ENCODE measurements at regions not wholly inside any gene's neighbourhood (a gene's known extent, or its start where the extent isn't known, plus 50 kb on each side); places are given as distances from the start of the nearest gene placed in this dataset.
"Not testable (repeated sequence)": the region's sequence is repeated elsewhere in the genome, so short reads cannot be mapped to it uniquely, and the experiment has no call there.

DNA sequence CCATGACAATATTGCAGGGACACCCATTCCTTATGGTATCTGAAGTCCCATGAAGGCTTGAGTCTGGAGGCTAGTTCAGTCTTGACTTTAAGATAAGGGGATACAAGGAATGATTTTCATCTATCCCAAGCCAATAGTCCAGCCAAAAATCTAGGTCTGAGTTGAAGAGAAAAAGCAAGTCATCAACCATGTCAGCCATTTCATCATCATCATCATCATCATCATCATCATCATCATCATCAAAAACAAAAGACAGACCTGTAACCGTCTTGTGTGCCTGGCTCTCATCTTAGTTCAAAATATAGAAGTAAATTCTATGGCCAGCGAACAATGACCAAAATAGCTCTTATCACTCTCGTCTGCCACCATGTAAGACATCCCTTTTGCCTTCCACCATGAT, 59.5 kb upstream of the FAM90A26 start:
- H3K27ac Mint-ChIP-seq; DNase-seq (ENCODE audit: low spot score); H3K9me3 Mint-ChIP-seq; H3K27me3 Mint-ChIP-seq (ENCODE audit: low read depth); H3K4me1 Mint-ChIP-seq (ENCODE audit: low read depth); H3K36me3 Mint-ChIP-seq (ENCODE audit: low read depth); H3K4me3 Mint-ChIP-seq: not testable (repeated sequence)

GRCh38 chr4:9103148-9103524, 67.1 kb upstream of the FAM90A26 start:
- DNase-seq (ENCODE audit: low spot score); H3K36me3 Mint-ChIP-seq (ENCODE audit: low read depth); H3K4me3 Mint-ChIP-seq; H3K9me3 Mint-ChIP-seq; H3K4me1 Mint-ChIP-seq (ENCODE audit: low read depth); H3K27ac Mint-ChIP-seq; H3K27me3 Mint-ChIP-seq (ENCODE audit: low read depth): not testable (repeated sequence)

GRCh38 chr4:9102471-9103147, 67.6 kb upstream of the FAM90A26 start:
- not testable (repeated sequence) for H3K27me3 Mint-ChIP-seq (ENCODE audit: low read depth); H3K9me3 Mint-ChIP-seq; H3K36me3 Mint-ChIP-seq (ENCODE audit: low read depth); H3K27ac Mint-ChIP-seq; H3K4me1 Mint-ChIP-seq (ENCODE audit: low read depth); DNase-seq (ENCODE audit: low spot score); H3K4me3 Mint-ChIP-seq

- not testable (repeated sequence) for DNase-seq (ENCODE audit: low spot score); H3K27me3 Mint-ChIP-seq (ENCODE audit: low read depth); H3K4me3 Mint-ChIP-seq; H3K4me1 Mint-ChIP-seq (ENCODE audit: low read depth); H3K9me3 Mint-ChIP-seq; H3K27ac Mint-ChIP-seq; H3K36me3 Mint-ChIP-seq (ENCODE audit: low read depth)
These were observed 73.9 kb upstream of the FAM90A26 start for GRCh38 chr4:9096330-9096729.

GRCh38 chr4:9078796-9079195, 91.4 kb upstream of the FAM90A26 start:
- H3K27ac Mint-ChIP-seq; H3K27me3 Mint-ChIP-seq (ENCODE audit: low read depth); H3K9me3 Mint-ChIP-seq; H3K4me1 Mint-ChIP-seq (ENCODE audit: low read depth); DNase-seq (ENCODE audit: low spot score); H3K4me3 Mint-ChIP-seq; H3K36me3 Mint-ChIP-seq (ENCODE audit: low read depth): not testable (repeated sequence)

- not testable (repeated sequence) for H3K4me3 Mint-ChIP-seq; H3K36me3 Mint-ChIP-seq (ENCODE audit: low read depth); H3K27ac Mint-ChIP-seq; H3K27me3 Mint-ChIP-seq (ENCODE audit: low read depth); DNase-seq (ENCODE audit: low spot score); H3K9me3 Mint-ChIP-seq; H3K4me1 Mint-ChIP-seq (ENCODE audit: low read depth)
These were observed 93.2 kb upstream of the FAM90A26 start for GRCh38 chr4:9076974-9077373.

- not testable (repeated sequence) for H3K9me3 Mint-ChIP-seq; DNase-seq (ENCODE audit: low spot score)
These were observed 93.7 kb upstream of the FAM90A26 start for GRCh38 chr4:9076486-9076885.

DNA sequence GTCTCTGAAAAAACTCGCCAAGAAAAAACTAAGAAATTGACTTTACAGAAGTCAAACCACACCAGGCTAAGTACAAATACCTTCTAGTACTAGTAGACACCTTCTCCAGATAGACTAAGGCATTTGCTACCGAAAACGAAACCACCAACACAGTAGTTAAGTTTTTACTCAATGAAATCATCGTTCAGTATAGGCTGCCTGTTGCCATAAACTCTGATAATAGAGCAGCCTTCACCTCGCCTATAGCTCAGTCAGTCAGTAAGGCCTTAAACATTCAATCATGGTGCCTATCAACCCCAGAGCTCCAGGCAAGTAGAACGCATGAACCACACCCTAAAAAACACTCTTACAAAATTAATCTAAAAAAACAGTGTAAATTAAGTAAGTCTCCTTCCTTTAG, 96.8 kb upstream of the FAM90A26 start:
- H3K27ac Mint-ChIP-seq; H3K4me3 Mint-ChIP-seq; DNase-seq (ENCODE audit: low spot score); H3K9me3 Mint-ChIP-seq; H3K36me3 Mint-ChIP-seq (ENCODE audit: low read depth); H3K4me1 Mint-ChIP-seq (ENCODE audit: low read depth); H3K27me3 Mint-ChIP-seq (ENCODE audit: low read depth): not testable (repeated sequence)

More at GRCh38 chr4:9076486-9076885, 93.7 kb upstream of the FAM90A26 start:
- H3K27ac Mint-ChIP-seq; H3K27me3 Mint-ChIP-seq (ENCODE audit: low read depth); H3K36me3 Mint-ChIP-seq (ENCODE audit: low read depth); H3K4me1 Mint-ChIP-seq (ENCODE audit: low read depth); H3K4me3 Mint-ChIP-seq: not testable (repeated sequence)

GRCh38 chr4:9072521-9073220, 97.5 kb upstream of the FAM90A26 start:
- not testable (repeated sequence) for H3K36me3 Mint-ChIP-seq (ENCODE audit: low read depth); H3K27me3 Mint-ChIP-seq (ENCODE audit: low read depth); H3K4me1 Mint-ChIP-seq (ENCODE audit: low read depth); DNase-seq (ENCODE audit: low spot score); H3K9me3 Mint-ChIP-seq; H3K4me3 Mint-ChIP-seq; H3K27ac Mint-ChIP-seq

GRCh38 chr4:9067923-9068322, 102.3 kb upstream of the FAM90A26 start:
- H3K4me1 Mint-ChIP-seq (ENCODE audit: low read depth); H3K4me3 Mint-ChIP-seq; DNase-seq (ENCODE audit: low spot score); H3K27me3 Mint-ChIP-seq (ENCODE audit: low read depth); H3K36me3 Mint-ChIP-seq (ENCODE audit: low read depth); H3K27ac Mint-ChIP-seq: not testable (repeated sequence)
- H3K9me3 Mint-ChIP-seq, result peaks cover 22% of the 10 kb centered on the region

GRCh38 chr4:9063612-9064011, 106.6 kb upstream of the FAM90A26 start:
- not testable (repeated sequence) for H3K36me3 Mint-ChIP-seq (ENCODE audit: low read depth); H3K4me3 Mint-ChIP-seq; H3K27me3 Mint-ChIP-seq (ENCODE audit: low read depth); H3K27ac Mint-ChIP-seq; DNase-seq (ENCODE audit: low spot score); H3K4me1 Mint-ChIP-seq (ENCODE audit: low read depth)
- peaks cover 19% of the 10 kb centered on the region for H3K9me3 Mint-ChIP-seq

DNA sequence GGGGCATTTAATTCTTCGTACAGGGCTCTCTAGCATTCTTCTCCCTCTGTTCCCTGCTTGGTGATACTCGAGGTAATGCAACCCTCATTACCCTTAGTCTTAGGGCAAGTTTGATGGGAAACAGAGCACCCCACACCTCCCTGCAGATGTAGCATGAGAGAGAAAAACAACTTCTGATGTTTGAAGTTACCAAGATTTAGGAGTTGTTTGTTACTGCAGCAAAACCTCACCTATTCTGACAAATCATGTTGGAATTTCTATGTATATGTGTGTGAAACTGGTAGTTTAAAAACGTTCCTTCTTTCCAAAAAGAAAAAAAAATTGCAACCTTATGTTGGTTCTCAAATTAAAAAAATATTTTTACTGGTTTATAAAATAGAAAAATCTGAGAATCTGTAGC, 145.3 kb upstream of the FAM90A26 start:
- not testable (repeated sequence) for H3K4me3 Mint-ChIP-seq; H3K27ac Mint-ChIP-seq; H3K36me3 Mint-ChIP-seq (ENCODE audit: low read depth); DNase-seq (ENCODE audit: low spot score); H3K27me3 Mint-ChIP-seq (ENCODE audit: low read depth); H3K4me1 Mint-ChIP-seq (ENCODE audit: low read depth); H3K9me3 Mint-ChIP-seq

DNA sequence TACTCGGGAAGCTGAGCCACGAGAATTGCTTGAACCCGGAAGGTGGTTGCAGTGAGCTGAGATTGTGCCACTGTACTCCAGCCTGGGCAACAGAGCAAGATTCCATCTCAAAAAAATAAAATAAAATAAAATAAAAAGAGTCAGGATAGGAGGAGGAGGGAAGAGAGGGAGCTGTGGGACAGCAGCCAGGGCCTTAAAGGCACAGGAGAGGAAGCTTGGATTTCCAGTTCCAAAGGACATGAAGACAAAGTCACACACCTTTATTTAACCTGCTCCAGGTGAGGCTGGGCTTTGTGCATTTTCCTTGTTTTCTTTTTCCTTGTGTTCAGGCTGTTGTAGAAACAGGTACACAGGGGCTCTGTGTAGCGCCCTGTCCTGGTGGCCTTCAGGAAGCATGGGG, 138.2 kb upstream of the HMX1 start:
- not testable (repeated sequence) for DNase-seq (ENCODE audit: low spot score); H3K27ac Mint-ChIP-seq; H3K9me3 Mint-ChIP-seq; H3K4me1 Mint-ChIP-seq (ENCODE audit: low read depth); H3K27me3 Mint-ChIP-seq (ENCODE audit: low read depth); H3K4me3 Mint-ChIP-seq; H3K36me3 Mint-ChIP-seq (ENCODE audit: low read depth)

DNA sequence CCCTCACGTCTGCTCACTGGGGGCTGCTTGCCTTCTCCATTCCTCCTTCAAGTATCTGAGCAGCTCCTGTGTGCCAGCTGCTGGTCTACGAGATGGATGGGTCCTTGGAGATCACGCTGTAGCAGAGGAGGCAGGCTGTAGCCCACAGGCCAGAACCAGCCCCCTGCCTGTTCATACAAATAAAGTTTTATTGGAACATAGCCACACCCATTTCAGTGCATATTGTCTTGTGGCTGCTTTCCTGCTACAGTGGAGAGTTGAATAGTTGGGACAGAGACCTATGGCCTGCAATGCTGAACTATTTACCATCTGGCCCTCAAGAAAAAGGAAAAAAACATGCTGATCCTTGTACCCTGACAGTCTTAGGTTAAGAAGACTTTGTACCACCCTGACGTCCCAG, 136.8 kb upstream of the HMX1 start:
- not testable (repeated sequence) for H3K36me3 Mint-ChIP-seq (ENCODE audit: low read depth); H3K9me3 Mint-ChIP-seq; H3K4me1 Mint-ChIP-seq (ENCODE audit: low read depth); DNase-seq (ENCODE audit: low spot score); H3K4me3 Mint-ChIP-seq; H3K27ac Mint-ChIP-seq; H3K27me3 Mint-ChIP-seq (ENCODE audit: low read depth)

DNA sequence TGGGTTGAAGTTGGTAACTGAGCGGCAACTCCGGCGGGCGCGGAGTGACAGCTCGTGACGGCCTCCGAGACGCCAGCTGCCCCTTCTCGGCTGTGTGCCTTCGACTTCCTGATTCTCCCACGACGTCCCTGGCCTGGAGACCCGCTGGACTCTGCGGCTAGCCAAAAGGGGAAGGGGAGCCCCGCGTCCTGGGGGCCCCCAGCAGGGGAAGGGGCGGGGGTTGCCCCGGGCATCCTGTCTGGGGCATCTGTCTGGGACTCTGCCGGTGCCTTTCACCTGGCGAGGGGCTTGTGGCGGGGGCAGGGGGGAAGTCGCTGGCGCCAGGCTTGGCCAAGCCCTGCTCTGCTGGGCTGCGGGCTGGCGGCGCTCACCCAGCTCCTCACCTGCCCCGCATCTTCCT, 129.5 kb upstream of the HMX1 start:
- not testable (repeated sequence) for DNase-seq (ENCODE audit: low spot score); H3K4me1 Mint-ChIP-seq (ENCODE audit: low read depth); H3K9me3 Mint-ChIP-seq; H3K4me3 Mint-ChIP-seq; H3K27ac Mint-ChIP-seq; H3K36me3 Mint-ChIP-seq (ENCODE audit: low read depth)
- peaks cover 10% of the 10 kb centered on the region for H3K27me3 Mint-ChIP-seq (ENCODE audit: low read depth)

All from T-helper 2 cell treated with Interferon-gamma antibody and Interleukin-4, amounts not matched to agents 5 μg/mL and 100 μg/mL, for 36 hours (primary cell).